ENCODE measurements at regions not wholly inside any gene's neighbourhood (a gene's known extent, or its start where the extent isn't known, plus 50 kb on each side); places are given as distances from the start of the nearest gene placed in this dataset.

GRCh38 chr3:8183627-8184026, 318.0 kb upstream of the LMCD1 start:
- no peaks in the 10 kb centered on the region for H3K36me3 ChIP-seq
- H3K4me3 ChIP-seq = no peak overlapping the region
- FAIRE-seq (no peak), DNase-seq (no peak), ATAC-seq (peak in 1 of 4 donors; percentile 50)
- 60 to 65% methylated on average over 3 of the region's 3 CpGs for WGBS, 2 donors
- no peaks in the 10 kb centered on the region for H3K9me3 ChIP-seq
- H3K27ac ChIP-seq = no peak overlapping the region
- peaks cover 0 to 7% (median 6%) of the 10 kb centered on the region in 3 donors for H3K4me1 ChIP-seq
- H3K27me3 ChIP-seq = no peaks in the 10 kb centered on the region
- TF ChIP-seq, protein P1, sequence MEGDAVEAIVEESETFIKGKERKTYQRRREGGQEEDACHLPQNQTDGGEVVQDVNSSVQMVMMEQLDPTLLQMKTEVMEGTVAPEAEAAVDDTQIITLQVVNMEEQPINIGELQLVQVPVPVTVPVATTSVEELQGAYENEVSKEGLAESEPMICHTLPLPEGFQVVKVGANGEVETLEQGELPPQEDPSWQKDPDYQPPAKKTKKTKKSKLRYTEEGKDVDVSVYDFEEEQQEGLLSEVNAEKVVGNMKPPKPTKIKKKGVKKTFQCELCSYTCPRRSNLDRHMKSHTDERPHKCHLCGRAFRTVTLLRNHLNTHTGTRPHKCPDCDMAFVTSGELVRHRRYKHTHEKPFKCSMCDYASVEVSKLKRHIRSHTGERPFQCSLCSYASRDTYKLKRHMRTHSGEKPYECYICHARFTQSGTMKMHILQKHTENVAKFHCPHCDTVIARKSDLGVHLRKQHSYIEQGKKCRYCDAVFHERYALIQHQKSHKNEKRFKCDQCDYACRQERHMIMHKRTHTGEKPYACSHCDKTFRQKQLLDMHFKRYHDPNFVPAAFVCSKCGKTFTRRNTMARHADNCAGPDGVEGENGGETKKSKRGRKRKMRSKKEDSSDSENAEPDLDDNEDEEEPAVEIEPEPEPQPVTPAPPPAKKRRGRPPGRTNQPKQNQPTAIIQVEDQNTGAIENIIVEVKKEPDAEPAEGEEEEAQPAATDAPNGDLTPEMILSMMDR (IDR thresholded peaks at IDR 0.05) = no peak
- intact Hi-C loops (cut with DNase I) = no loop called here

GRCh38 chr3:8186213-8186612, 315.4 kb upstream of the LMCD1 start:
- DNase-seq = no peak
- Histone ChIP-seq H3K4me3 (no peak overlapping the region), H3K9me3 (no peaks in the 10 kb centered on the region), H3K27ac (no peak overlapping the region), H3K4me1 (peaks cover 0 to 7% (median 6%) of the 10 kb centered on the region in 3 donors), H3K27me3 (no peaks in the 10 kb centered on the region), H3K36me3 (no peaks in the 10 kb centered on the region)
- no peak for ATAC-seq
- FAIRE-seq = no peak
- intact Hi-C loops (cut with DNase I) = no loop called here
- WGBS, 2 donors = 94 to 98% methylated on average over 3 of the region's 3 CpGs
- TF ChIP-seq, protein P1 (IDR thresholded peaks at IDR 0.05) = no peak

DNA sequence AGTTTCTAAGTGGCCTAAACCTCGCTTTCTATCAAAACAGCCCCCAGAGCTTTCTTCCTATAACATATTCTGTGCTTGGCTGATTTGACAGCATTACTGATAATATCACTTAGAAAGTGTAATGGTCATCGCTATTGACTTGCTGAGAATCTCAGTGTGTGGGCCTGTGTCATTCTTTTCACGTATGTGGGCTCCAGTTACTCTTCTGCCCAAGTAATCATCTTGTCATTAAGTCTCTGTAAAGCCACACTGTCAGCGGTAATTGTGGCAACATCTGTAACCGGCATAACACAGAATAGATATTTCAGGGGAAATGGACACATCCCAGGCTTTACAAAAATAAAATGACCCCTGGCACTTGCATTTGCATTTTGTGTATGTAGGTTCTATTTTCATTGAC, 313.6 kb upstream of the LMCD1 start:
- Histone ChIP-seq H3K36me3 (no peaks in the 10 kb centered on the region), H3K27ac (no peak overlapping the region), H3K4me1 (peaks cover 0 to 7% (median 6%) of the 10 kb centered on the region in 3 donors), H3K27me3 (no peaks in the 10 kb centered on the region), H3K4me3 (no peak overlapping the region), H3K9me3 (no peaks in the 10 kb centered on the region)
- no peak for FAIRE-seq
- TF ChIP-seq, protein P1 (IDR thresholded peaks at IDR 0.05) = no peak
- WGBS, 2 donors = 88 to 91% methylated on average over 5 of the region's 5 CpGs
- no peak for ATAC-seq
- no peak for DNase-seq
- intact Hi-C loops (cut with DNase I) = no loop called here

GRCh38 chr3:8189051-8189450, 312.6 kb upstream of the LMCD1 start:
- WGBS, 2 donors = 81 to 82% methylated on average over 1 of the region's 1 CpG
- FAIRE-seq = no peak
- TF ChIP-seq, protein P1 (IDR thresholded peaks at IDR 0.05) = no peak
- H3K9me3 ChIP-seq = no peaks in the 10 kb centered on the region
- ATAC-seq = no peak
- H3K27ac ChIP-seq = no peak overlapping the region
- H3K36me3 ChIP-seq = no peaks in the 10 kb centered on the region
- no peaks in the 10 kb centered on the region for H3K27me3 ChIP-seq
- no peak overlapping the region for H3K4me3 ChIP-seq
- H3K4me1 ChIP-seq = no peaks in the 10 kb centered on the region
- no peak for DNase-seq
- intact Hi-C loops (cut with DNase I) = no loop called here

DNA sequence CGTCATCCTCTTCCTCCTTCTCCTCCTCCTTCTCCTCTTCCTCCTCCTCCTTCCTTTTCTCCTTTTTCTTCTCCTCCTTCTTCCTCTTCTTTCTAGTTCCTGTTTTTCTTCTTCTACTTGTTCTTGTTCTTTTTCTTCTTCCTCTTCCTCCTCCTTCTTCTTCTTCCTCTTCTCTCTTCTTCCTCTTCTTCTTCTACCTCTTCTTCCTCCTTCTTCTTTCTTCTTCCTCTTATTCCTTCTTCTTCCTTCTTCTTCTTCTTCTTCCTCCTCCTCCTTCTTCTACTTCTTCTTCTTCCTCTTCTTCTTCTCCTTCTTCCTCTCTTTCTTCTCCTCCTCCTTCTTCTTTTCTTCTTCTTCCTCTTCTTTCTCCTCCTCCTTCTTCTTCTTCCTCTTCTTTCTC, 310.2 kb upstream of the LMCD1 start:
- intact Hi-C loops (cut with DNase I) = no loop called here
- H3K27ac ChIP-seq = no peak overlapping the region
- ATAC-seq (no peak), FAIRE-seq (no peak), DNase-seq (no peak)
- H3K9me3 ChIP-seq = no peaks in the 10 kb centered on the region
- H3K36me3 ChIP-seq = no peaks in the 10 kb centered on the region
- no peak overlapping the region for H3K4me3 ChIP-seq
- WGBS, 2 donors = 81 to 92% methylated on average over 1 of the region's 1 CpG
- no peaks in the 10 kb centered on the region for H3K4me1 ChIP-seq
- H3K27me3 ChIP-seq = no peaks in the 10 kb centered on the region
- TF ChIP-seq, protein P1 (IDR thresholded peaks at IDR 0.05) = no peak

Data from pancreas (tissue), 10 donors.